ENCODE measurements at regions not wholly inside any gene's neighbourhood (a gene's known extent, or its start where the extent isn't known, plus 50 kb on each side); places are given as distances from the start of the nearest gene placed in this dataset.

GRCh38 chr2:35822716-35823115 lies 532.9 kb upstream of the CRIM1 start:
- no peak for DNase-seq (ENCODE audit: low spot score)
- H3K4me3 ChIP-seq (ENCODE audit: low read depth, low read length, poor library complexity, severe bottlenecking): no peak overlapping the region
- H3K9me3 ChIP-seq (ENCODE audit: low read depth, low read length, poor library complexity, severe bottlenecking): no peaks in the 10 kb centered on the region
- no peak overlapping the region for H3K27ac ChIP-seq (ENCODE audit: low read depth, low read length, poor library complexity, severe bottlenecking)
- ChIA-PET POLR2A (ENCODE audit: low non-redundant PET) (no interaction called here), CTCF (no interaction called here)
- BruUV-seq (replicated peaks): no TSS peak
- peaks cover 10% of the 10 kb centered on the region for H3K4me1 ChIP-seq (ENCODE audit: insufficient read depth, low read length, poor library complexity, severe bottlenecking)
- no peak for TF ChIP-seq CTCF (conservative IDR thresholded peaks at IDR 0.05; ENCODE audit: low read depth, low read length)
- TF ChIP-seq EZH2 (IDR thresholded peaks at IDR 0.05; ENCODE audit: borderline replicate concordance, low read depth, low read length, poor library complexity, severe bottlenecking): no peak
- H3K27me3 ChIP-seq (replicated peaks; ENCODE audit: insufficient read depth, low read depth, low read length, poor library complexity): no peaks in the 10 kb centered on the region
- intact Hi-C loops (cut with micrococcal nuclease; ENCODE audit: unreplicated experiment): no loop called here
- no peaks in the 10 kb centered on the region for H3K36me3 ChIP-seq (ENCODE audit: insufficient read depth, low read length, poor library complexity, severe bottlenecking)

GRCh38 chr2:35821675-35822074 lies 533.9 kb upstream of the CRIM1 start:
- H3K4me3 ChIP-seq (ENCODE audit: low read depth, low read length, poor library complexity, severe bottlenecking): no peak overlapping the region
- BruUV-seq (replicated peaks): no TSS peak
- H3K9me3 ChIP-seq (ENCODE audit: low read depth, low read length, poor library complexity, severe bottlenecking): no peaks in the 10 kb centered on the region
- H3K36me3 ChIP-seq (ENCODE audit: insufficient read depth, low read length, poor library complexity, severe bottlenecking): no peaks in the 10 kb centered on the region
- CTCF ChIA-PET: no interaction called here
- no peak for DNase-seq (ENCODE audit: low spot score)
- POLR2A ChIA-PET (ENCODE audit: low non-redundant PET): no interaction called here
- H3K4me1 ChIP-seq (ENCODE audit: insufficient read depth, low read length, poor library complexity, severe bottlenecking): peaks cover 1% of the 10 kb centered on the region
- intact Hi-C loops (cut with micrococcal nuclease; ENCODE audit: unreplicated experiment): no loop called here
- no peaks in the 10 kb centered on the region for H3K27me3 ChIP-seq (replicated peaks; ENCODE audit: insufficient read depth, low read depth, low read length, poor library complexity)
- TF ChIP-seq CTCF (conservative IDR thresholded peaks at IDR 0.05; ENCODE audit: low read depth, low read length) (no peak), EZH2 (IDR thresholded peaks at IDR 0.05; ENCODE audit: borderline replicate concordance, low read depth, low read length, poor library complexity, severe bottlenecking) (no peak)
- no peak overlapping the region for H3K27ac ChIP-seq (ENCODE audit: low read depth, low read length, poor library complexity, severe bottlenecking)

- TF ChIP-seq CTCF (conservative IDR thresholded peaks at IDR 0.05; ENCODE audit: low read depth, low read length): no peak
- no peak for TF ChIP-seq EZH2 (IDR thresholded peaks at IDR 0.05; ENCODE audit: borderline replicate concordance, low read depth, low read length, poor library complexity, severe bottlenecking)
- Histone ChIP-seq H3K27ac (ENCODE audit: low read depth, low read length, poor library complexity, severe bottlenecking) (no peak overlapping the region), H3K4me1 (ENCODE audit: insufficient read depth, low read length, poor library complexity, severe bottlenecking) (no peaks in the 10 kb centered on the region), H3K4me3 (ENCODE audit: low read depth, low read length, poor library complexity, severe bottlenecking) (no peak overlapping the region), H3K27me3 (replicated peaks; ENCODE audit: insufficient read depth, low read depth, low read length, poor library complexity) (no peaks in the 10 kb centered on the region), H3K9me3 (ENCODE audit: low read depth, low read length, poor library complexity, severe bottlenecking) (no peaks in the 10 kb centered on the region), H3K36me3 (ENCODE audit: insufficient read depth, low read length, poor library complexity, severe bottlenecking) (no peaks in the 10 kb centered on the region)
- POLR2A ChIA-PET (ENCODE audit: low non-redundant PET): no interaction called here
- DNase-seq (ENCODE audit: low spot score): no peak
- BruUV-seq (replicated peaks): no TSS peak
- intact Hi-C loops (cut with micrococcal nuclease; ENCODE audit: unreplicated experiment): no loop called here
- CTCF ChIA-PET: no interaction called here
Observed at GRCh38 chr2:35820391-35820790, 535.2 kb upstream of the CRIM1 start.
